Left ventricle myocardium superior (tissue), 1 donor: ENCODE measurements at regions not wholly inside any gene's neighbourhood (a gene's known extent, or its start where the extent isn't known, plus 50 kb on each side); places are given as distances from the start of the nearest gene placed in this dataset.

Experiments
- ATAC-seq: fragments of 200-7000 bp; cut with Tn5 transposase; one replicate; pipeline ENCODE4 v1.9.1; 2020; ENCODE audit warnings: mild to moderate bottlenecking, moderate library complexity
- DNase-seq: peaks from one replicate; pipeline ENCODE4 v3.0.0-alpha.2; 2020
- intact Hi-C: fragments of 100-400 bp; cut with micrococcal nuclease; formaldehyde crosslinking; loops from one replicate; pipeline ENCODE4 v1.11.0; 2022
- donor health status: DM: no; HTN: yes; CAD: no; lungs with severe emphysema.

DNA sequence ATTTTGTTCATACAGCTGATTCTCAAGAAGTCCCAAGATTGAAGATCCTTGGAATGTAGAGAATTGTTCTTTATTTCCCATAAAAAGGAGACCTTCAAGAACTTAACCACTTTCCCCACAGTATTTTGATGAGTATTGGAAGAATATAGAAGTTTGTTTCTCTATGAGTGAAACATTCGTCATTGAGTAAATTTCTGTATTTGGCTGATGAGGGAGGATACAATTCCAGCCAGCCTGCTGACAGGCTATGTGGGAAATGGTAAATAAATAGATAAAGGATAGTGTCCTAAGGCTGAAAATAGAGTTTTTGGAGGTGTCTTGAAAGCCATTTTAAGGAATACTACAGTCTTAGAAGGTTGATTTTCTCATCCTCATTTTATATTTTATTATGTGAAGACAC, 1076.1 kb downstream of the ROBO2 start:
- intact Hi-C loops, result no loop called here
- DNase-seq, result no peak
- ATAC-seq, result no peak

GRCh38 chr3:78116874-78117273, 1077.0 kb downstream of the ROBO2 start:
- ATAC-seq (peak; percentile 71), DNase-seq (peak; percentile 22)
- intact Hi-C loops, result no loop called here

- ATAC-seq (no peak), DNase-seq (no peak)
- intact Hi-C loops, result no loop called here
These were observed 1083.2 kb downstream of the ROBO2 start for GRCh38 chr3:78123058-78123457.

DNA sequence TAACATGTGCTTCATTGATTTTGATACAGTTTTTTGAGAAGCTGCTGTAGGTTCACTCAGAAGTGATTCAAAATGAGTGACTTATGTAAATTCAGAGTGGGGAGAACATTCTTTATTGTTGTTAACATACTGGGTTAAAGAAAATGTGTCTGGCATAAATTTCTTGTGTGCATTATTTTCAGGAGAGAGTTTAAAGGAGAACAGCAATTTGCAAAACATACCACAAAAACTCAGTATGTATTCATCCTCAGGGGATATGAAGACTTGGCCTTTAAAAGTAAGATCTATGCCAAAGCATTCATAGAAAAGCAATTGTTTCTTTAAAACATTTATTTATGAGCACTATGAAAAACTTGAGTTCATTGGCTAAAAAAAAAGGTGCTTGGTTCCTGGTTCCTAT, 1089.8 kb downstream of the ROBO2 start:
- ATAC-seq (no peak), DNase-seq (no peak)
- intact Hi-C loops, result no loop called here

GRCh38 chr3:78130741-78131290, 1090.9 kb downstream of the ROBO2 start:
- intact Hi-C loops, result no loop called here
- no peak for DNase-seq
- ATAC-seq, result no peak

DNA sequence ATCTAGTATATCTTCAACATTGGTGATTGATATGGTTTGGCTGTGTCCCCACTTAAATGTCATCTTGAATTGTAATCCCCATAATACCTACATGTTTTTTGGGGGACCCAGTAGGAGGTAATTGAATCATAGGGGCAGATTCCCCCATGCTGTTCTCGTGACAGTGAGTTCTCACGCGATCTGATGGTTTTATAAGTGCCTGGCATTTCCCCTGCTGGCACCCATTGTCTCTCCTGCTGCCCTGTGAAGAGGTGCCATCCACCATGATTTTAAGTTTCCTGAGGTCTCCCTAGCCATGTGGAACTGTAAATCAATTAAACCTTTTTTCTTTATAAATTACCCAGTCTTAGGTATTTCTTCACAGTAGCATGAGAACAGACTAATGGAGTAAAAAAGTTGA, 1094.6 kb downstream of the ROBO2 start:
- DNase-seq, result no peak
- ATAC-seq, result no peak
- intact Hi-C loops, result no loop called here

DNA sequence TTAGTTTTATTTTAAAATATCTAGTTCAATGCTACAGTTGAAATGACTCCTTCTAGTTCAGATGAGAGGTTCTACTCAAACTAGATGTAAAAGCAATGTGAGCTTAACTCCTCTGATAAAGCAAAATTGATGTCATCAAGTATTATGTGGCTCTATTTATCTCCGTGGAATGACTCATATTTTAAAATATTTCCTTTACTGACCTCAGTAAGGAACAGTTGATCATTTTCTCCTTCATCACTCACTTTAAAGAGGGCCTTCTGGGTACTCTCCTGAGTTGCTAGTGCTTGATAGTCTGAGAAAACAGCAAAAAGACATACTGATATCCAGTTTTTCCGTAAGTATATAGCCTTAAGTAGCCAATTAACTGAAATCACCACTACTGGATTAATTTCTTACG, 1099.3 kb downstream of the ROBO2 start:
- ATAC-seq (no peak), DNase-seq (no peak)
- intact Hi-C loops, result no loop called here

GRCh38 chr3:78140274-78140673, 1100.4 kb downstream of the ROBO2 start:
- ATAC-seq (no peak), DNase-seq (no peak)
- intact Hi-C loops, result no loop called here

- ATAC-seq (no peak), DNase-seq (no peak)
- intact Hi-C loops, result no loop called here
These were observed 1101.0 kb downstream of the ROBO2 start for GRCh38 chr3:78140866-78141265.

DNA sequence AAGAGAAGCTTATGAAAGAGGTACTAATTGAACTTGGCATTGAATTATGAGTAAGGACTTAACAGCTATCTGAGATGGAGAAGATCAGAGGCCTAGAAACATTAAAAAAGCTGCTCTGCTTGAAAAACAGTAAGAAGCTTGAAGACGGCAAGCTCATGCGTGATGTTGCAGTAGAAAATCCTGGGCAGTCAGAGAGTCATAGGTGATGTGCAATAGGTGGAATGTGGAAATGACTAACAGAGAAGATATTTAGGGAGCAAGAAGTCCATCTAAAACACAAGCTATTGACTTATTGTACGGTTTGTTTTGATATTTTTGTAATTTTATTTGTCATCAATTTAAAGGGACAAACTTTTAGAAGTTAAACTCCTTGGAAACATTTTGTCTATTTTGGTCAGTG, 1101.4 kb downstream of the ROBO2 start:
- ATAC-seq, result no peak
- no peak for DNase-seq
- intact Hi-C loops, result no loop called here

GRCh38 chr3:78143000-78143399, 1103.1 kb downstream of the ROBO2 start:
- DNase-seq, result no peak
- intact Hi-C loops, result no loop called here

GRCh38 chr3:78148986-78149717, 1109.3 kb downstream of the ROBO2 start:
- no peak for ATAC-seq
- no peak for DNase-seq
- intact Hi-C loops, result no loop called here

More at GRCh38 chr3:78143000-78143399, 1103.1 kb downstream of the ROBO2 start:
- ATAC-seq, result no peak

DNA sequence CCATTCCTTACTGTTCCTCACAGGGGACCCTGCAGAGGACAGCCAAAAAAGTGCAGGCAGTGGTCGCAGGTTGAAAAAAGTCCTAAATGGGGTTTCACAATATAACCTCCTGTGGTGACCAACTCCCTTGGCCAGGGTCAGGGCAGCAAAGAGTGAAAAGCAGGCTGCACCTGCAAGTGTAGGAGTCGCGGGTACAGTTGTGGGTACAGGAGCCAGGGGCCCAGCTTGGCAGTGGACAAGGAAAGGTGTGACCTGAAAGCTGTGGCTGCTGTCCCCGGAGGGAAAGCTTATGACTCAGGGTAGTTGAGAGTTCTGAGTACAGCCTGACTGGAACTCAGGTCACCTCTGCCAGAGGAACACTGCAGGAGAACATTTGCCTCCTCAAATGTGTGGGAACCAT, 1114.1 kb downstream of the ROBO2 start:
- DNase-seq (no peak), ATAC-seq (no peak)
- intact Hi-C loops, result no loop called here

DNA sequence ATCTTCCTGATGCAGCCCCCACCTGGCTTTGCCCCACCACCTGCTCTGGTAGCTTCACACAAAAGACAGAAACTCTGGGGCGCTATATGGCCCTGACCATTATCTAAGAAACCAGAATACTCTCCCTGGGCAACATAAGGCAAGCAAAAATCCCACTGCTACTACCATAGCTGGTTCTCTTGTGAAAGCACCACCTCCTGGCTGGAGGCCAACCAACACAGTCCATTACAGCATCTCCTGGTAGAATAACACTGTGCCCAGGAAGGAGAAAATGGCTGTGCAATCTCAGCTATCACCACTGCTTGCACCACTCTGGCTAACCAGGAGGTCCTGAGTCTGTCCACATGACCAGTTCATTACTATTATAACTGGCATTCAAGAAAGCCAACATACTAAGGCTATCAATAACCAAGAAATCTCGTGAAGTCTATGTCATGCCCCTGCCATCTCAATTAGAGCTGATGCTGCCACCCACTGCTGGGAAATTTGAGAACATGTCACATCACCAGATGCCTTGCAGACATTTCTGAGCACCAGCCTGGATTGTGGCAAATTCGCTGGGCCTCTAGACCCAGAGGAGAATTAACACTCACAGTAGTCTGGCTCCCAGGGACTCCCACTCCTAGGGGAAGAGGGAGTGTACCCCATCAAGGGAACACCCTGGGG, 1114.8 kb downstream of the ROBO2 start:
- intact Hi-C loops, result no loop called here
- DNase-seq, result no peak
- ATAC-seq, result peak; percentile 65

DNA sequence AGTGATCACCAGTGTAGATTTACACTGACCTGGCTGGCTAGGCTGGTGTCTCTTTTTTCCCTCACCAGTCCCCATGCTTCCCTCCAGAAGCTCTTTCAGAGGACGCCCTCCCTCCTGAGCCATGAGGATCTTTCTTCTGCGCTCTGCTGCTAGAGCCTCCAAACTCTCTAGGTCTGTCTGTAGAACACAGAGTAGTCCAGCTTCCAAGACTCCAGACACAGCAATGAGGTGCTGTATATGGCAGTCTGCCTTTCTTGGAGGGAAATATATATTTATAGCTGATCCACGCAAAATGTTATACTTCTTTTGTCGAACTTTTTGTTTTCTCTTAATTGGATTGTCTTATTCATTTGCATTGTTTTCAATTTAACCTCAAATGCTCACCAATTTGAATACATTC, 1121.8 kb downstream of the ROBO2 start:
- no peak for DNase-seq
- intact Hi-C loops, result no loop called here
- no peak for ATAC-seq

GRCh38 chr3:78163379-78163778, 1123.5 kb downstream of the ROBO2 start:
- intact Hi-C loops, result no loop called here
- no peak for ATAC-seq
- DNase-seq, result no peak

DNA sequence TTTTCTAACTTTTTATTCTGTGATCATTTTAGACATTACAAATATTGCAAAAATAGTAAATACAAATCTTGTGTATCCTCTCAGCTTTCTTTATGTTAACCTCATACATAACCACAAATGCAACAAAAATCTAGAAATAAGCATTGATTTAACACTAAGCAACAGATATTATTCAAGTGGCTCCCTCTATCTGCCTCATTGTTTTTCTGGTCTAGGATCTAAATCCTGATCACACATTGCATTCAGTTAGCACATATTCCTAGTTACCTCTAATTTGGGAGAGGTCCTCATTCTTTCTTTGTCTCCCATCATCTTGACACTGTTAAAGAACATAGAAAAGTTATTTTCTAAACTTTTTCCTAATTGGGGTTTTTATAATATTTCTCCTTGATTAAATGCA, 1126.0 kb downstream of the ROBO2 start:
- ATAC-seq (no peak), DNase-seq (no peak)
- intact Hi-C loops, result no loop called here

- DNase-seq (no peak), ATAC-seq (no peak)
- intact Hi-C loops, result no loop called here
These were observed 1134.9 kb downstream of the ROBO2 start for GRCh38 chr3:78174821-78175220.

- DNase-seq, result no peak
- ATAC-seq, result no peak
- intact Hi-C loops, result no loop called here
These were observed 1137.0 kb downstream of the ROBO2 start for GRCh38 chr3:78176869-78177268.

GRCh38 chr3:78177780-78178179, 1137.9 kb downstream of the ROBO2 start:
- no peak for ATAC-seq
- no peak for DNase-seq
- intact Hi-C loops, result no loop called here

GRCh38 chr3:78178209-78178608, 1138.3 kb downstream of the ROBO2 start:
- DNase-seq, result no peak
- ATAC-seq, result no peak
- intact Hi-C loops, result no loop called here
